HG03558 (cell line): ENCODE measurements at regions not wholly inside any gene's neighbourhood (a gene's known extent, or its start where the extent isn't known, plus 50 kb on each side); places are given as distances from the start of the nearest gene placed in this dataset.
A peak's percentile ranks its signal among the peaks of the same experiment; 100 is the strongest.
"Not testable (repeated sequence)": the region's sequence is repeated elsewhere in the genome, so short reads cannot be mapped to it uniquely, and the experiment has no call there.

Experiments used
- ATAC-seq: cut with Tn5 transposase; IDR thresholded peaks from one replicate; pipeline ENCODE4 v1.9.1; 2021; ENCODE audit warnings: moderate number of reproducible peaks; ENCODE audit not compliant: unreplicated experiment; ENCODE audit errors: extremely low read depth

- ATAC-seq, result no peak
These were observed 223.4 kb downstream of the ZNF608 start for GRCh38 chr5:124522992-124523391.

- ATAC-seq, result no peak
These were observed 224.8 kb downstream of the ZNF608 start for GRCh38 chr5:124521461-124522230.

GRCh38 chr5:124519396-124519795 lies 227.0 kb downstream of the ZNF608 start:
- peak; percentile 91 for ATAC-seq

- no peak for ATAC-seq
These were observed 229.9 kb downstream of the ZNF608 start for GRCh38 chr5:124516567-124516966.

GRCh38 chr5:124515497-124516245 lies 230.8 kb downstream of the ZNF608 start:
- no peak for ATAC-seq

GRCh38 chr5:124514956-124515355 lies 231.5 kb downstream of the ZNF608 start:
- ATAC-seq, result no peak

- ATAC-seq, result no peak
These were observed 233.3 kb downstream of the ZNF608 start for GRCh38 chr5:124512952-124513632.

- no peak for ATAC-seq
These were observed 234.2 kb downstream of the ZNF608 start for GRCh38 chr5:124512236-124512635.

GRCh38 chr5:124511791-124512190 lies 234.6 kb downstream of the ZNF608 start:
- ATAC-seq, result no peak

- ATAC-seq, result no peak
These were observed 238.8 kb downstream of the ZNF608 start for GRCh38 chr5:124507688-124508087.

GRCh38 chr5:124504081-124504916 lies 242.1 kb downstream of the ZNF608 start:
- ATAC-seq, result peak; percentile 71

GRCh38 chr5:124502551-124502950 lies 243.9 kb downstream of the ZNF608 start:
- ATAC-seq, result no peak

GRCh38 chr5:124499818-124500217 lies 246.6 kb downstream of the ZNF608 start:
- not testable (repeated sequence) for ATAC-seq

GRCh38 chr5:124496968-124497367 lies 249.5 kb downstream of the ZNF608 start:
- not testable (repeated sequence) for ATAC-seq

- ATAC-seq, result no peak
These were observed 251.8 kb downstream of the ZNF608 start for GRCh38 chr5:124494540-124495116.

GRCh38 chr5:124492444-124493224 lies 253.8 kb downstream of the ZNF608 start:
- ATAC-seq, result no peak

GRCh38 chr5:124490315-124490714 lies 256.1 kb downstream of the ZNF608 start:
- ATAC-seq, result not testable (repeated sequence)

- no peak for ATAC-seq
These were observed 265.0 kb downstream of the ZNF608 start for GRCh38 chr5:124481419-124481818.

GRCh38 chr5:124480964-124481363 lies 265.5 kb downstream of the ZNF608 start:
- ATAC-seq, result no peak
